NCI-H1436 treated with DMSO at 0.1 percent for 48 hours (cell line): ENCODE measurements at regions not wholly inside any gene's neighbourhood (a gene's known extent, or its start where the extent isn't known, plus 50 kb on each side); places are given as distances from the start of the nearest gene placed in this dataset.
"Not testable (repeated sequence)": the region's sequence is repeated elsewhere in the genome, so short reads cannot be mapped to it uniquely, and the experiment has no call there.

Source experiments
- DNase-seq: peaks from one replicate; lab custom pipeline; 2025; lab: John Stamatoyannopoulos, UW

DNA sequence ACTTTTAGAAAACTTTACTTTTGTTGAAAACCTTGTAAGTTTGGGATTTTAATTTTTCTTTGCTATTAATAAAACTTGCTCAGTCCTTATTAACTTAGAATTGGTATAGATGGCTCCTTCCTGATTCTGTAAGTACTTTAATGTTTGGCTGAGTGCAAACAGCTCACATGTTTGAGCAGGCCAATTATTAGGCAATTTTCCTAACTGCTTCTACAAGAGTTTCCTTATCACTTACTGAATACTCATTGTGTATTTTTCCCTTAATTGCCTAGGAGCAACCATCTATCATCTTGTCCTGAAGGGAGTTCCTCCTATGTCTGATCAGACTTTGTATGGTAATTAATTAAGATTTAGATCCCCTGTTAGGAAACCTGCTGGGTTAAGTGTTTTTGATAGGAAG is 521.4 kb downstream of the SLC6A15 start:
- not testable (repeated sequence) for DNase-seq

DNA sequence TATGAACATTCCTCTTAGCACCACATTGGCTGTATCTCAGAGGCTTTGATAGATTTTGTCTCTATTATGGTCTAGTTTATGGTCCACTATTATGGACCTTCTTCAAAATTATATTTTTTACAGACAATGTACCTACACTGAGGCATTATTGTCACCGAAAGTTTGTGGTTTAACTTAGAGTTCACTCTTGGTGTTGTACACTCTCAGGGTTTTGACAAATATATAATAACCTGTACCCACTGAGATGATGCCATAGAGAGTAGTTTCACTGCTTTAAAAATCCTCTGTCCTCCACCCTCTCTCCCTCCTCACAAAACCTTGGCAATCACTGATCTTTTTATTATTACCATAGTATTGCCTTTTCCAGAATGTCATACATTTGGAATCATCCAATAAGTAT is 528.2 kb downstream of the SLC6A15 start:
- DNase-seq, result no peak

DNA sequence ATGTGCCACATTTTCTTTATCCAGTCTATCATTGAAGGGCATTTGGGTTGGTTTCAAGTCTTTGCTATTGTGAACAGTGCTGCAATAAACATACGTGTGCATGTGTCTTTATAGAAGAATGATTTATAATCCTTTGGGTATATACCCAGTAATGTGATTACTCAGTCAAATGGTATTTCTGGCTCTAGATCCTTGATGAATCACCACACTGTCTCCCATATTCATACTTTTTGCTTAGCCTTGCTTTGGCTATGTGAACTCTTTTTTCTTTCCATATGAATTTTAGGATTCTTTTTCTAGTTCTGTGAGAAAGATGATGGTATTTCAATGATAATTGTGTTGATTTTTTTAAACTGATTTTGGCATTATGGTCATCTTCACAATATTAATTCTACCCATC is 530.1 kb downstream of the SLC6A15 start:
- not testable (repeated sequence) for DNase-seq

DNA sequence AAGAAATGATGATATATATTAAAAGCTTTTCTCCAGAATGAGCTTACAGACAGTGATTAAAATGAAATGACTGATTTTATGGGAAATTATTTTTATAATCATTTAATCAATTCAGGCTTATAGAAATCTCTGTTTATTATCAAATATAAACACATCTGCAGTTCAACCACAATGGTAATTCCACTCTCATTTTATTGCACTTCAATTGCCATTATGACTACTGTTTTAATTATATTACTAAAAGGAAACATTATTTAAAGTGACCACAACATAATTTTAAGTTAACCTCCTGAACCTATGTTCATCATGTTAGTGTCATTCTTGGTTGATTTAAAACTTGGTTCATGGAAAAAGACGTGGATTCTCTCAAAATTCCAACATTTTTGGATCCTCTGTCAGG is 536.3 kb downstream of the SLC6A15 start:
- no peak for DNase-seq

DNA sequence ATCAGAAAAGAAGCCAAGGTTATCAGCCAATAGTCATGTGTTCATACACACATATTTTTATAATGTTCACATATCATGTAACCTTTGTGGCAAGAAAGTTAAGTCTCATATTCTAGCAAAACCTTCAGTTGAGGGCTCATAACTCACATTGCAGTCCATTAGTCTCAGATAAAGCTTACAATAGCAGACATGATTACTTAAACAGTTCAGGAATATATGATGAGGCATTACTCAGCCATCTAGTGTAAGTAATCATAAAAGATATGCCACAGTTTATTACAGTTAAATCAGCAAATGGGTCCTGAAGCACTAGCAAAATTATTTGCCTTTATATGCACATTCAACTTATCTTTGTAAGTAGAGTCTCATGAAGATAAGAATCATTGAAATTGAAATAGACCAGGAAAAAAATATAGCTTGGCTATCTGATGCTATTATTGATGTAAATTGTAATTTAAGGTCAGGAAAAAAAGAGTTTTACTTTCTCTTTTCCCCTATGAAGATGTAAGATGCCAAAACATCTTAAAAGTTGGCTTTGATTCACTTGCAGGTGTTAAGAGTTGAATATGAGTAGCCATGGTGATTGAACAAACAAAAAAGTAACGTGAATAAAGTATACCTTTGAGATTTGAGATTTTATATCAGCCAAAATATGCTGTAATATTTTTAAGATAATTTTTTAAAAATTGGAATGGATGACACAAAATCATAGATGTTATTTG is 537.0 kb downstream of the SLC6A15 start:
- no peak for DNase-seq

DNA sequence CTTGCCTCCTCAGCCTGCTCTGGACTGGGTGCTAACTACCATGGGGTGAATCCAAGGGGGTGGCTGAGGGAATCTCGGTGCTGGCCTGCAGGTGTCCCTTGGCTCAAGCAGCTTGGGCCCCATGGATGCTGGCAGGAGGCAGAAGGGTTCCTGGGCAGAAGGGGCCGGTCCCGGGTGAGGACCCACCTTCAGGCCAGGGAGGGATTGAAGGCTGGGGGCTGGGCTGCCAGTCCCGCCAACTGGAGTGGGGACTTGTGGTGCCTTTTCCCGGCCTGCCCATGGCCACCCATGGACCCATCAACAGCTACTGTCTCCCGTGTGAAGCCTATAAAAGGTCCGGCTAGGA is 550.1 kb downstream of the SLC6A15 start:
- no peak for DNase-seq

DNA sequence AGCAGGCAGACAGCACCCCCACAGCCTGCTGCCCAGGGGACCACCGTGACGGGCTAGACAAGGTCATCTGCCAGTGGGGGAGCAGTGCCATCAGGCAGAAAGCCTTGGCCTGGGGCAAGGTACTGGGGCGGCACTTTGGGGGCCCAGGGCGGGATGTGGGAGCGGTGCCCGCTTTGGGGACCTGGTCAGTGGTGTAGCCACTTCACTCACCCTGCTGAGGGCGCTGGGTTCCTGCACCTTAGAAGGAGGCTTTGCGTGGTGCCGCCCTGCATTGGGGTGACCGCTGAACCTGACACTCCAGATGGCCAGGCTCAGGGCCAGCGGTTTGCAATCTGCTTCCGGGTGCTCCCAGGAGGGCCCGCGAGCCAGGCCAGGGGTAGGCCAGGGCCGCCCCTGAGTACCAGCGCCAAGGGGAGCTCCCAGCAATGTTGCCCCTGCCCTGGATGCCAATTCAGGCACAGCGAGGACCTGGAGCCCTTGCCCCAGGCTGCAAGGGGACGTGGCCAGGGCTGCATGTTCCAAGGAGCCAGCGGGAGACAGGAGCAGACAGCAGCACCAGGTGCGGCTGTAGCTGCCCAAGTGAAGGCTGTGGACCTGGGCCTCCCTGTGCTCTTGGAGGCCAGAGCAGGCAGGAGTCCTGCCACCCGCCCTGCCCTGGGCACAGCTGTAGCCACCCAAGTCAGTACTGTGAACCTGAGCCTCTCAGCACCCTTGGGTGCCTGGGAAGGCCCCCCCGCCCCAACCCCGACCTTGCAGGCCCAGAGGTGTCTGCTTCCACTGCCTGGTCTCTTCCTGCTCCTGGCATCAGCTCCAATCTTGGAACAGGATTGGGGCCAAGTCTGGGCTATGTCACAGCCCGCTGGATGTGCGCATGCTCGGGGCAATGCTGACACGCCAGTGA is 550.7 kb downstream of the SLC6A15 start:
- DNase-seq, result no peak

DNA sequence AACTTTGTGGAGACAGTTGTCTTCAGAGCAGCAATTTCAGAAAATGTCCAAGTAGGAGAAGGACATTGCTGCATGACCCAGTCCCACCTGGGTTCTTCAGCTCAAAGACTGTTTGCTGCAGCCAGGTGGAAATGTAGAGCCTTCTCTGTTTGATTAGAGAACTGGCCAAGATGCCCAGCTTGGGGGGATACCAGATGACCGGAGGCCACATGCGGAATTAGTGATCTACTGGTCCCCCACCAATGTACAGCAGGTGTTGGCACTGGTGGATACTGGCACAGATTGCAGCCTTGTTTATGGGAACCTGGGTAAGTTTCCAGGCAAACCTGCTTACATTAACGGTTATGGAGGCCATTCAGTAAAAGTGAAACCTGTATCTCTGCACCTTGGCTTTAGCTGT is 555.3 kb downstream of the SLC6A15 start:
- no peak for DNase-seq

DNA sequence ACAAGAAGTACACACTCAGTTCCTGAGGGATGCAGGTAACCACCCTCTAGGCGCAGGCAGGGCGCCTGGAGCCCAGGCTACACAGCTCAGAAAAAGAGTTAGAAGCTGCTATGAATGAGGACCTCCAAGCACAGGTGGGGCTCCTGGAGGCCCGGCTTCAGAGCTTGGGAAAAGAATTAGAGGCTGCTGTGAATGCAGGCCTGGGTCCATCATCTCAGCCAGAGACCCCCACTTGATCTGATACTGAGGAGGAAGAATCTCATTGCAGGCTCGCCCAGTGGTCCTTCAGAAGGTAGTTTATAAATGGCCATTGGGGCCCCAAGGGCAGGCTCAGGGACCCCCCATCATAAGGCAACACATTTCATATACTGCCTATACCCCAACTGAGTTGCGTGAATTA is 556.4 kb downstream of the SLC6A15 start:
- no peak for DNase-seq

DNA sequence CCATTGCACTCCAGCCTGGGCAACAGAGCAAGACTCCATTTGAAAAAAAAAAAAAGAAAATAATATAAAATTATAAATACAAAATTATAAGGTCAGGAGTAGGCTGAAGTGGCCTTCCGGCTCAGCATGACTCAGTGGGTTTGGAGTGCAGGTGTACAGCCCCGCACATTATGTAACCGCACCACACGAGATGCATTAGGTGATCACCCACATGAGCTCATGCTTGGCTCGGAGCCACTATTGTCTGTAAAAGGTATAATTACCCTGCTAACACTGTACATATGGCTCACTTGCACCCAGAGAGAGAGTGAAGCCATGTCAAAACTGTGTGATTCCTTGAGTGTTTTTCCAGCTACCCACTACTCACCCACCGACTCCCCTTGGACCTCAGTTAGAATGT is 557.0 kb downstream of the SLC6A15 start:
- no peak for DNase-seq

DNA sequence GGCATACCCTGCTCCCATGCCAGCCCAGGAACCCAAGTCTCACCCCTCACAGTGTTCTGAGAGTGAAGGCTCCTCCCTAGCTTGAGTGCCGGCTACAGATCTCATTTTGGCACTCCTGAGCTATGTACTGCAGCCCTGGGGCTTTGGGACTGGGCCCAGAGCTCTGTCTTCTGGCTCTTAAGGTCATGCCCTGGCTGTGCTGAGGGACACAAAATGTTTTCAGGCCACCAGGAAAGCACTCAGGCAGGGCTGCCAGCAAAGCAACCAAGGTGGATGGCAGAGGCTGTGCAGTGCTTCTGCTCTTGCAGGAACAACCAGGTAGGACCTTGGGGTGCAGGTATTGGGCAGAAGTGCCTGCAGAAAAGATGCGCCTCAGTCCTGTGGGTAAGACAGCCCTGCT is 564.0 kb downstream of the SLC6A15 start:
- no peak for DNase-seq

DNA sequence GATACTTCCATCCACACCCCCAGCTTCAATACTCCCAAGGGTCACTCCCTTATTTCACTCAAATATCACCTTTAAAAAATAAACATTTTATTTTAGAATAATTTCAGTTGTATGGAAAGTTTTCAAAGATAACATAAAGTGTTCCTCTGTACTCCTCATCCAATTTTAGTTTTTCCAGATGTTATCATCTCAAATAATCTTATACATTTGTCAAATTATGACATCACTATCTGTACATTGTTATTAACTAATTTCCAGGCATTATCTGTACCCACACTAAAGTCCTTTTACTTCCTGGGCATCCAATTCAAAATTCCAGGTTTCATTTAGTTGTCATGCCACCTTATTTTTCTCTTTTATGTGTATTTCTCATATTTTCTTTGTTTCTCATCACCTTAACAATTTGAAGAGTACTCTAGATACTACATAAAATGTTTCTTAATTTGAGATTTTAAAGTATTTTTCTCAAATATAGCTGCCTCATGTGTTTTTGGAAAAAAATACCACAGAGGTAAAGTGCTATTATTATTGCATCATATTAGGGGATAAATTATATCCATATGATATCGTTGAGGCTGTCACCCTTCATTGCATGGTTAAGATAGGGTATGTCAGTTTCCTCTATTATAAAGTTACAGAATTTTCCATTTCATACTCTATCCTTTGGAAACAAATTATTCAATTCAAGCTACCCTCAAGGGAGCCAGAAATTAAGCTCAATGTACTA is 571.0 kb downstream of the SLC6A15 start:
- no peak for DNase-seq

DNA sequence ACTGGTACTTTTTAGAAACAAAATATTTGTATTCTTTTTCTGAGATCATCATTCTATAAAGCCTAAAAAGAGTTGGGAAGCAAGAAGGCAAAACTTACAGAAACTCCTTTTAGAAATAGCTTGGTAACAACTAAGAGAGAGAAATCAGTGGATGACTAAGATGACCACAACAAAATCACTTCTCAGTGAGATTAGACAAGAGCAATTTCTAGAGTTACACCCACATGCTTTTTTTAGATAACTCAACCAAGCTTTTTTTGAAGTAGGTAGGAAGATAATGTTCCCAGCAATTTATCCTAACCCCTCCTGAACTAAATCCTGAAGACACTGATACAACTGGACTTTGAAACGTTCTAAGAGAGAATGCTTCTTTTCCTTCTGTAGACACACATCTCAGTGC is 576.4 kb downstream of the SLC6A15 start:
- no peak for DNase-seq

DNA sequence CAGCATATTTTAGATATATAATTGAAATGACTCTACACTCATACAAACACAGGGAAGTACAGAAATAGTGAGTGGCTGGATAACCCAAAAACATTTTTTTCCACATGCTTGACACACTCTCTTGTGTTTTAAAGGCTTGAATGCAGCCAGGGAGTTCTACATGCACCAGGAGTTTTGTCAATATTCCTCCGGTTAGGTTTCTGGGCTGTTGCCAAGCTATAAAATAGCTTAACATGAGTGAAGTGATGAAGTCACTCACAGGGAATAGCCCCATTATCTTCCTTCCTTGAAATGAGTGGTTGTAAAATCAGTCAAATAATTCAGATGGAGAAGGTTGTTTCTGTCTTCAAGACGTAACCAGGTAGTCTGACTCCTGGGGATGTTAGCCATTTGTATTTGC is 582.7 kb downstream of the SLC6A15 start:
- DNase-seq, result no peak

DNA sequence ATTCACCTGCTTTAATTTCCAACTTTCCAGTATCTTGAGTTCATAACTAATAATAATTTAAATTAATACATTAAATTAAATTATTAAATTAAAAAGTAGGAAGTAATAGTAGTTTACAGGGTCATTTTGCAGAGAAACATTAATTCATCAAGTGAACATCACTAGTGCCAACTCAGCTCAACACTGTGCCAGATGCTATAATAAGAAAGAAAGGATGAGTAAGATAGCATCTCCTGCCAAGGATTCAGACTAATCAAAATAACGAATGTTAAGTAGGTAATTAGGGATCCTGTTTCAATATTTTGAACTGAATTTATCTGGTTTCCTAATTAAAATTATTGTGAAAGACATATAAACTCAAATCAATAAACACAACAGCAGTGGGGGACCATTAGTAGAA is 596.7 kb downstream of the SLC6A15 start:
- no peak for DNase-seq

DNA sequence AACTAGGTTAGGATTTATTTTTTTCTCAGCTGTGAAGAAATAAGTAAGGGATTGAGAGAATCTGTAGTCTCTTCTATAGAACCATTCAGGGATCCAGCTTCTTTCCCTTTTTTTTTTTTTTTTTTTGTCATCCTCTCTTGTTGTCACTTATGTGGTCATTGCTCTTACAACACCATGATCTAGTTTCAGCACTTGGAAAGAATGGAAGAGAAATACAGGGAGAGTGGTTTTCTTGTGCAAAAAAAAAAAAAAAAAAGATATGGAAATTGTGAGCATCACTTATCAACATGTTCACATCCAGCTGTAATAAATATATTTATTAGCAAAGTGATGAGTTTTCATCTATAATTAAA is 599.3 kb downstream of the SLC6A15 start:
- DNase-seq, result no peak

DNA sequence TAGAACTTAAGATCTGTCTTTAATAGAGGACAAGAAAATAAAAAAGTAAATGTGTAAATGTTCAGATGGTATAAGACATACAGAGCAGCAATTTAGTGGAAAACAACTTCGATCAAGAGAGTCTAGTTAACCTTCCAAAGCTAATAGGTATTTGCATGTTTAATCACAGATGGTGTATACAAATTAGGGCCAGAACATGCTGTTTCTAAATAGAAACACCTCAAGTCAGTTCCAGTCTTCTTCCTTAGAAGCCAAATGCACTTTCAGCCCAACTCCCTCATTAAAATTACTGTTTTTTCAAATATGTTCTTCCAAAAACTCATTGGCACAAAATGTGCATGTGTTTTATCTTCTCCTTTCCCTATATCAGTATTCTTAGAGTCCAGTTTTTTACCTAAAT is 604.4 kb downstream of the SLC6A15 start:
- no peak for DNase-seq

DNA sequence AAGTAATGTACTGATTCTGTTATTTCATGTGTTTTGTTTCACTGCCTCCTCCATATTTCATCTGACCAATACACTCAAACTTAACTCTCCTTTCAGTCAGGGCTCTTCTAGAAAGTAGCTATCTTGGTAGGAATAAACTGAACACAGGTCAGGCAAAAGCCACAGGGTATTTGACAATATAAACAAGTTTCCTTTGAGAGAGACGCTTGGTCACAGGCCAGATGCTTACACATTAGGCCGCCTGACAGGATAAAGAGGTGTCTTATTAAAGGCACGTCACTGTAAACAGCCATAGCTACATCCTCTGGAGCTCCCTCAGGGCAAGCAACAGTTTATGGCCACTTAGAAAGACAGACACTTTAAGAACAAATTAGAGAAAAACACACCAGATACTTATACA is 607.5 kb downstream of the SLC6A15 start:
- no peak for DNase-seq

DNA sequence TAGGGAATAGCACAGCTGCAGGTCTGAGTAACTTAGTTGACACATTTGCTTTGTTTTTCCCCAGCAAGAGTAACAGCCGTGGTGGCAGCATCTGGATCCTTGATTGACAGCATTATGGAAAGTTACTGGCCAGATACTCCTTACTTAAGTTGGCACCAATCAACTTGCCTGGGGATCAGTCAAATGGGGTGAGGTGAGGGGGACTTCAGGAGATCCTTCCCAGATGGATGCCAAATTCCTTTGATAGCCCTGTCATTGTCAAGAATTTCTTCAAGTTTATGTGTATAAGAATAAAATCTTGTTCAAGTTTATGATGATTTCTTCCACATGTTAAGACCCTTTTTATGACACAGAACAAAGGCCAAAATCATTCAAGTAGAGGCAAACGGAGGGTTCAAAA is 618.4 kb downstream of the SLC6A15 start:
- no peak for DNase-seq

DNA sequence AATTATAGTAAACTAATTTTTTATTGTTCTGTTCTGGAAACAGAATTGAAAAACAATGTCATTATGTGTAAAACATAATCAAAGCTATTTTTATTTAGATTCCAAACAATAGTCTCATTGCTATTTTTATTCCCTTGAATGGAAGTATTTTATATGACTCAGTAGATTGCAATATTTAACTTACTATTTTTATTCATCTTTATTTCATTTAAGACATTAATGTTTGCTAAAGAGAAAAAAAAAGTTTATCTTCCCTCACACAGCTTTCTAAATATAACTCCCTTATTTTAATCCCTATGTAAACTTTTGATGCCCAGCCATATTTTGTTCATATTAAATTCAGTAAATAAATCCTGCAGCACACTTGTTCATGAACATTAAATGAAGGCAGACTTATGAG is 622.4 kb downstream of the SLC6A15 start:
- no peak for DNase-seq

DNA sequence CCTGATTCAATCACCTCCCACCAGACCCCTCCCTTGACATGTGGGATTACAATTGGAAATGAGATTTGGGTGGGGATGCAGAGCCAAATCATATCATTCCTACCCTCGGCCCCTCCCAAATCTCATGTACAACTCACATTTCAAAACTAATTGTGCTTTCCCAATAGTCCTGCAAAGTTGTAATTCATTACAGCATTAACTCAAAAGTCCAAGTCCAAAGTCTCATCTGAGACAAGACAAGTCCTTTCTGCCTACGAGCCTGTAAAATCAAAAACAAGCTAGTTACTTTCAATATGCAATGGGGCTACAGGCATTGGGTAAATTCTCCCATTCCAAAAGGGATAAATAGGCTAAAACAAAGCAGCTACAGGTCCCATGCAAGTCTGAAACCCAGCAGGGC is 634.6 kb downstream of the SLC6A15 start:
- no peak for DNase-seq

DNA sequence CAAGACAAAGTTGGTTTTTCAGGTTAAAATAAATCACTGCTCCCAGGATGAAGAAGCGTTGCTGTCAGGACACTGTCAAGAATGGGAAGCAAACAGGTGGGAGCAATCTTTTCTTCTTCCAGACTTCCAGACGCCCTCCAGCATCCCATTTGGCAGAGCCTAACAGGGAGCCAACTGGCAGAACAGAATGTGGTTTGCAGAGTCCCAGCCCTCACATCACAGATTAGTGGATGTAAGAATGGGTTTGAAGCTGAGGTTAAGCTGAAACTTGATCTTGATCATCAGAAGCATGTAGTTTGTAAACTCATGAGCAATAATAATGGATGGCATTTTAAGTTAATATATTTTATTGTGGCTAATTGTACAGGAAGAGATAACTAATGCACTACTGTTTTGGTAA is 636.4 kb downstream of the SLC6A15 start:
- DNase-seq, result no peak

DNA sequence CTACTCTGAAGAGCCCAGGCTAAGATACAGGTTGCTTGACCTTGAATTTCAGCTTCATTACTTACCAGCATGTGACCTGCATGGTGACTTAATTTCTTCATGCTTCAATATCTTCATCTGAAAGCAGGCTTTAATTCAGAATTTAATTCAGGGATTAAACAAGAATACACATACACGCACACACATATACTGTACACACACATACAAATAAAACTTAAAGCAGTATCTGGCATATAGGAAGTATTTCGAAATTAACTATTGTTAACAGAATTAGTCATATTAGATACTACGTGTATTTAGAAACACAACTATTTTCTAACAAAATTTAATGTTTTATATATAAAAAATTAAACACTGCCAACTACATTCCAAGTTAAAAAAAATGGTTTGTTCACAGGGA is 640.3 kb downstream of the SLC6A15 start:
- no peak for DNase-seq
